GM23338 (cell line): ENCODE measurements at regions not wholly inside any gene's neighbourhood (a gene's known extent, or its start where the extent isn't known, plus 50 kb on each side); places are given as distances from the start of the nearest gene placed in this dataset.

Source experiments
- ATAC-seq: fragments of 200-7000 bp; cut with Tn5 transposase; 3 replicates; pipeline ENCODE4 v1.9.1; 2020
- DNase-seq: peaks from one replicate; pipeline ENCODE4 v3.0.0-alpha.2; 2015; ENCODE audit warnings: low spot score
- H2AFZ ChIP-seq: fragments of 200-600 bp; sonication (generic); 2 replicates; pipeline ENCODE4 v1.8.0; 2016; ENCODE audit warnings: antibody characterized with exemption, mild to moderate bottlenecking, moderate library complexity
- H3F3A ChIP-seq: fragments of 200-600 bp; sonication (generic); replicated peaks from 2 replicates; pipeline ENCODE4 v1.8.0; 2017; ENCODE audit warnings: antibody characterized with exemption, mixed run types, low read depth
- H3K27ac ChIP-seq: fragments of 200-600 bp; sonication (generic); 2 replicates; pipeline ENCODE4 v1.6.1; 2016; ENCODE audit warnings: low read depth
- H3K27me3 ChIP-seq: fragments of 200-600 bp; sonication (generic); 2 replicates; pipeline ENCODE4 v1.8.0; 2016; ENCODE audit warnings: mild to moderate bottlenecking, mixed run types, moderate library complexity; ENCODE audit not compliant: insufficient read depth
- H3K36me3 ChIP-seq: fragments of 200-600 bp; sonication (generic); 2 replicates; pipeline ENCODE4 v1.8.0; 2016; ENCODE audit warnings: mild to moderate bottlenecking; ENCODE audit not compliant: insufficient read depth
- H3K4me1 ChIP-seq: fragments of 200-600 bp; sonication (generic); 2 replicates; pipeline ENCODE4 v1.8.0; 2016; ENCODE audit warnings: mild to moderate bottlenecking, moderate library complexity; ENCODE audit not compliant: insufficient read depth
- H3K4me2 ChIP-seq: fragments of 200-600 bp; sonication (generic); 2 replicates; pipeline ENCODE4 v1.7.1; 2017; ENCODE audit warnings: mixed run types
- H3K4me3 ChIP-seq: fragments of 200-600 bp; sonication (generic); 2 replicates; pipeline ENCODE4 v1.6.1; 2016; ENCODE audit warnings: mixed run types
- H3K79me2 ChIP-seq: fragments of 200-600 bp; sonication (generic); replicated peaks from 2 replicates; pipeline ENCODE4 v1.8.0; 2017; ENCODE audit warnings: mild to moderate bottlenecking; ENCODE audit not compliant: insufficient read depth
- H3K9me2 ChIP-seq: fragments of 200-600 bp; sonication (generic); 2 replicates; pipeline ENCODE4 v1.8.0; 2017; ENCODE audit not compliant: insufficient read depth
- H4K20me1 ChIP-seq: fragments of 200-600 bp; sonication (generic); replicated peaks from 2 replicates; pipeline ENCODE4 v1.8.0; 2017; ENCODE audit warnings: mild to moderate bottlenecking; ENCODE audit not compliant: insufficient read depth
- H3K27ac Mint-ChIP-seq: 2 replicates; pipeline ENCODE4 v1.8.0; 2020; ENCODE audit warnings: inconsistent platforms, mild to moderate bottlenecking, moderate library complexity, mixed read lengths
- H3K27me3 Mint-ChIP-seq: 3 replicates; pipeline ENCODE4 v1.8.0; 2022; ENCODE audit warnings: low read depth, mild to moderate bottlenecking, moderate library complexity, mixed read lengths, inconsistent platforms; ENCODE audit not compliant: insufficient read depth, poor library complexity
- H3K36me3 Mint-ChIP-seq: 3 replicates; pipeline ENCODE4 v1.8.0; 2021; ENCODE audit warnings: low read depth, mild to moderate bottlenecking, inconsistent platforms, moderate library complexity, mixed read lengths
- H3K4me1 Mint-ChIP-seq: 3 replicates; pipeline ENCODE4 v1.8.0; 2020; ENCODE audit warnings: mild to moderate bottlenecking, inconsistent platforms, mixed read lengths
- H3K4me3 Mint-ChIP-seq: 3 replicates; pipeline ENCODE4 v1.8.0; 2021; ENCODE audit warnings: moderate library complexity, mild to moderate bottlenecking, inconsistent platforms, mixed read lengths
- H3K9me3 Mint-ChIP-seq: 3 replicates; pipeline ENCODE4 v1.8.0; 2020; ENCODE audit warnings: moderate library complexity, mild to moderate bottlenecking, inconsistent platforms, mixed read lengths
- CREB1 ChIP-seq: fragments of 250-450 bp; sonication (Bioruptor Pico); IDR thresholded peaks from 2 replicates; pipeline ENCODE4 v1.5.0; 2020; ENCODE audit warnings: low read depth, mild to moderate bottlenecking, moderate library complexity
- CTCF ChIP-seq, 2 experiments: fragments of 200-600 bp in 1 of 2; sonication (generic) in 1 of 2; conservative IDR thresholded peaks; 2 replicates each; pipeline versions ENCODE4 v1.5.1 to v1.6.1; 2016 to 2017; ENCODE audit warnings: antibody characterized with exemption in 2 of 2, low read depth in 2 of 2, mild to moderate bottlenecking in 2 of 2, moderate library complexity in 1 of 2
- EZH2 ChIP-seq: fragments of 200-600 bp; sonication (generic); IDR thresholded peaks from one replicate; pipeline ENCODE4 v1.8.0; 2017; ENCODE audit warnings: antibody characterized with exemption, mild to moderate bottlenecking, low read depth; ENCODE audit not compliant: unreplicated experiment
- EZH2phosphoT487 ChIP-seq: fragments of 200-600 bp; sonication (generic); IDR thresholded peaks from one replicate; pipeline ENCODE4 v1.8.1; 2018; ENCODE audit warnings: antibody characterized with exemption; ENCODE audit not compliant: unreplicated experiment
- JUNB ChIP-seq: IDR thresholded peaks from one replicate; pipeline ENCODE4 v1.6.1; 2016; ENCODE audit warnings: antibody characterized with exemption; ENCODE audit not compliant: unreplicated experiment
- NANOG ChIP-seq: IDR thresholded peaks from 2 replicates; pipeline ENCODE4 v1.6.1; 2016; ENCODE audit warnings: antibody characterized with exemption, borderline replicate concordance
- POLR2AphosphoS5 ChIP-seq: IDR thresholded peaks from 2 replicates; pipeline ENCODE4 v1.6.1; 2016; ENCODE audit warnings: antibody characterized with exemption, low read depth
- STAT1 ChIP-seq: IDR thresholded peaks from one replicate; pipeline ENCODE4 v1.6.1; 2016; ENCODE audit warnings: antibody characterized with exemption; ENCODE audit not compliant: unreplicated experiment
- ZNF114 ChIP-seq: fragments of 250-450 bp; sonication (Bioruptor Pico); IDR thresholded peaks from 2 replicates; pipeline ENCODE4 v1.5.0; 2020; ENCODE audit warnings: mild to moderate bottlenecking, moderate library complexity
- ZNF331 ChIP-seq: fragments of 250-450 bp; sonication (Bioruptor Pico); IDR thresholded peaks from 2 replicates; pipeline ENCODE4 v1.5.0; 2020; ENCODE audit warnings: low read depth, mild to moderate bottlenecking, moderate library complexity
- ZNF462 ChIP-seq: fragments of 250-450 bp; sonication (Bioruptor Pico); IDR thresholded peaks from 2 replicates; pipeline ENCODE4 v1.5.0; 2020; ENCODE audit warnings: mild to moderate bottlenecking, moderate library complexity
- TF ChIP-seq, protein P1 (sequence below): IDR thresholded peaks from one replicate; pipeline ENCODE4 v1.6.1; 2018; ENCODE audit warnings: antibody characterized with exemption; ENCODE audit not compliant: unreplicated experiment
- TF ChIP-seq, protein P2 (sequence below): IDR thresholded peaks from 2 replicates; pipeline ENCODE4 v1.6.1; 2016; ENCODE audit warnings: antibody characterized with exemption

GRCh38 chr10:4254101-4254994 lies 469.3 kb upstream of the KLF6 start:
- Histone ChIP-seq H3K36me3 (no peaks in the 10 kb centered on the region), H2AFZ (no peak overlapping the region), H3K9me2 (peaks cover 4% of the 10 kb centered on the region; the same call in 1 of the 2 replicates), H3K4me2 (no peak overlapping the region), H3K27me3 (no peaks in the 10 kb centered on the region), H3K79me2 (no peaks in the 10 kb centered on the region), H3K27ac (no peak overlapping the region), H4K20me1 (no peaks in the 10 kb centered on the region), H3K4me1 (no peaks in the 10 kb centered on the region), H3K4me3 (no peak overlapping the region), H3F3A (no peaks in the 10 kb centered on the region)
- Mint-ChIP-seq H3K4me3 (no peak overlapping the region), H3K4me1 (no peaks in the 10 kb centered on the region), H3K9me3 (no peaks in the 10 kb centered on the region; the same call in 2 of the 3 replicates), H3K27me3 (peaks cover 2% of the 10 kb centered on the region), H3K36me3 (no peaks in the 10 kb centered on the region), H3K27ac (no peak overlapping the region)
- no peak for TF ChIP-seq ZNF114 (CRISPR knock-in tag)
- TF ChIP-seq ZNF462 (CRISPR knock-in tag), result no peak
- TF ChIP-seq EZH2, result no peak
- TF ChIP-seq, protein P1, sequence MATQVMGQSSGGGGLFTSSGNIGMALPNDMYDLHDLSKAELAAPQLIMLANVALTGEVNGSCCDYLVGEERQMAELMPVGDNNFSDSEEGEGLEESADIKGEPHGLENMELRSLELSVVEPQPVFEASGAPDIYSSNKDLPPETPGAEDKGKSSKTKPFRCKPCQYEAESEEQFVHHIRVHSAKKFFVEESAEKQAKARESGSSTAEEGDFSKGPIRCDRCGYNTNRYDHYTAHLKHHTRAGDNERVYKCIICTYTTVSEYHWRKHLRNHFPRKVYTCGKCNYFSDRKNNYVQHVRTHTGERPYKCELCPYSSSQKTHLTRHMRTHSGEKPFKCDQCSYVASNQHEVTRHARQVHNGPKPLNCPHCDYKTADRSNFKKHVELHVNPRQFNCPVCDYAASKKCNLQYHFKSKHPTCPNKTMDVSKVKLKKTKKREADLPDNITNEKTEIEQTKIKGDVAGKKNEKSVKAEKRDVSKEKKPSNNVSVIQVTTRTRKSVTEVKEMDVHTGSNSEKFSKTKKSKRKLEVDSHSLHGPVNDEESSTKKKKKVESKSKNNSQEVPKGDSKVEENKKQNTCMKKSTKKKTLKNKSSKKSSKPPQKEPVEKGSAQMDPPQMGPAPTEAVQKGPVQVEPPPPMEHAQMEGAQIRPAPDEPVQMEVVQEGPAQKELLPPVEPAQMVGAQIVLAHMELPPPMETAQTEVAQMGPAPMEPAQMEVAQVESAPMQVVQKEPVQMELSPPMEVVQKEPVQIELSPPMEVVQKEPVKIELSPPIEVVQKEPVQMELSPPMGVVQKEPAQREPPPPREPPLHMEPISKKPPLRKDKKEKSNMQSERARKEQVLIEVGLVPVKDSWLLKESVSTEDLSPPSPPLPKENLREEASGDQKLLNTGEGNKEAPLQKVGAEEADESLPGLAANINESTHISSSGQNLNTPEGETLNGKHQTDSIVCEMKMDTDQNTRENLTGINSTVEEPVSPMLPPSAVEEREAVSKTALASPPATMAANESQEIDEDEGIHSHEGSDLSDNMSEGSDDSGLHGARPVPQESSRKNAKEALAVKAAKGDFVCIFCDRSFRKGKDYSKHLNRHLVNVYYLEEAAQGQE, result no peak
- TF ChIP-seq STAT1, result no peak
- no peak for TF ChIP-seq POLR2AphosphoS5
- no peak for TF ChIP-seq EZH2phosphoT487
- no peak for TF ChIP-seq NANOG
- no peak for TF ChIP-seq ZNF331 (CRISPR knock-in tag)
- TF ChIP-seq CTCF (conservative IDR thresholded peaks at IDR 0.05; ENCODE audit: low read depth in 2 of 2), result no peak
- TF ChIP-seq JUNB, result no peak
- TF ChIP-seq, protein P2, sequence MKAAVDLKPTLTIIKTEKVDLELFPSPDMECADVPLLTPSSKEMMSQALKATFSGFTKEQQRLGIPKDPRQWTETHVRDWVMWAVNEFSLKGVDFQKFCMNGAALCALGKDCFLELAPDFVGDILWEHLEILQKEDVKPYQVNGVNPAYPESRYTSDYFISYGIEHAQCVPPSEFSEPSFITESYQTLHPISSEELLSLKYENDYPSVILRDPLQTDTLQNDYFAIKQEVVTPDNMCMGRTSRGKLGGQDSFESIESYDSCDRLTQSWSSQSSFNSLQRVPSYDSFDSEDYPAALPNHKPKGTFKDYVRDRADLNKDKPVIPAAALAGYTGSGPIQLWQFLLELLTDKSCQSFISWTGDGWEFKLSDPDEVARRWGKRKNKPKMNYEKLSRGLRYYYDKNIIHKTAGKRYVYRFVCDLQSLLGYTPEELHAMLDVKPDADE, result no peak
- TF ChIP-seq CREB1 (CRISPR knock-in tag), result no peak
- DNase-seq, result no peak
- ATAC-seq, result no peak
